GM10248 (cell line): ENCODE measurements at regions not wholly inside any gene's neighbourhood (a gene's known extent, or its start where the extent isn't known, plus 50 kb on each side); places are given as distances from the start of the nearest gene placed in this dataset.
"Not testable (repeated sequence)": the region's sequence is repeated elsewhere in the genome, so short reads cannot be mapped to it uniquely, and the experiment has no call there.

ENCODE experiments used
- CTCF ChIA-PET: fragments of 300-600 bp; sonication (Branson Sonifier 250); formaldehyde crosslinking; extraction: SDS; loops from one replicate; lab custom pipeline; 2021; ENCODE audit warnings: antibody characterized with exemption; lab: Yijun Ruan, JAX
- POLR2A ChIA-PET: fragments of 350-650 bp; sonication (Branson Sonifier 250); formaldehyde crosslinking; extraction: SDS; loops from one replicate; lab custom pipeline; 2020; ENCODE audit warnings: antibody characterized with exemption; lab: Yijun Ruan, JAX
- DNase-seq: peaks from one replicate; pipeline ENCODE4 v3.0.0; 2012; ENCODE audit errors: extremely low spot score
- CTCF ChIP-seq: IDR thresholded peaks from 2 replicates; pipeline ENCODE4 v1.5.1; 2012; ENCODE audit warnings: mild to moderate bottlenecking, low read depth; ENCODE audit errors: extremely low read depth, missing control alignments, control extremely low read depth

GRCh38 chr6:153984811-153985210, 54.2 kb upstream of the OPRM1 start:
- TF ChIP-seq CTCF: no peak
- CTCF ChIA-PET: no interaction called here
- POLR2A ChIA-PET: no interaction called here

DNA sequence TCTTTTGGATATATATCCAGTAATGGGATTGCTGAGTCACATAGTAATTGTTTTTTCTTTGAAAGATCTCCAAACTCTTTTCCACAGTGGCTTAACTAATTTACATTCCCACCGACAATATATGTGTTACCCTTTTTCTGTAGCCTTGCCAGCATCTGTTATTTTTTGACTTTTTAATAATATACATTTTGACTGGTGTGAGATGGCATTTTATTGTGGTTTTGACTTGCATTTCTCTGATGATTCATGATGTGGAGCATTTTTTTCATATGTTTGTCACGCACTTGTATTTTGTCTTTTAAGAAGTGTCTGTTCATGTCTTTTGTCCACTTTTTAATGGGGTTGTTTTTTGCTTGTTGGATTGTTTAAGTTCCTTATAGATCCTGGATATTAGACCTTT, 58.9 kb upstream of the OPRM1 start:
- TF ChIP-seq CTCF: no peak
- DNase-seq: no peak
- POLR2A ChIA-PET: no interaction called here
- CTCF ChIA-PET: no interaction called here

More at GRCh38 chr6:153984811-153985210, 54.2 kb upstream of the OPRM1 start:
- no peak for DNase-seq

DNA sequence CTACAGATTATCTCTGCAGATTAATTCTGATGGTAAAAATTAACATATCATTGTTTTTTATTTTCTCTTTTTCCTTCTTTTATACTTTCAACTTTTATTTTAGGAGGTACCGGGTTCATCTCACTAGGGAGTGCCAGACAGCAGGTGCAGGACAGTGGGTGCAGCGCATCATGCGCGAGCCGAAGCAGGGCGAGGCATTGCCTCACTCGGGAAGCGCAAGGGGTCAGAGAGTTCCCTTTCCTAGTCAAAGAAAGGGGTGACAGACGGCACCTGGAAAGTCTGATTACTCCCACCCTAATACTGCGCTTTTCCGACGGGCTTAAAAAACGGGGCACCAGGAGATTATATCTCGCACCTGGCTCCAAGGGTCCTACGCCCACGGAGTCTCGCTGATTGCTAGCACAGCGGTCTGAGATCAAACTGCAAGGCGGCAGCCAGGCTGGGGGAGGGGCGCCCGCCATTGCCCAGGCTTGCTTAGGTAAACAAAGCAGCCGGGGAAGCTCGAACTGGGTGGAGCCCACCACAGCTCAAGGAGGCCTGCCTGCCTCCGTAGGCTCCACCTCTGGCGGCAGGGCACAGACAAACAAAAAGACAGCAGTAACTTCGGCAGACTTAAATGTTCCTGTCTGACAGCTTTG, 60.0 kb upstream of the OPRM1 start:
- POLR2A ChIA-PET, CTCF ChIA-PET: not testable (repeated sequence)

GRCh38 chr6:153976921-153977693, 61.9 kb upstream of the OPRM1 start:
- DNase-seq: no peak
- ChIA-PET CTCF (interaction anchor here (1.4 to 1.5 kb wide), 2 partner anchors 11 to 29 kb away, joined by 3 to 7 read pairs; no protein-coding TSS in a partner anchor), POLR2A (no interaction called here)
- TF ChIP-seq CTCF: no peak

More for the DNA sequence above, 60.0 kb upstream of the OPRM1 start:
- not testable (repeated sequence) for DNase-seq

- no peak for TF ChIP-seq CTCF
- no peak for DNase-seq
These were observed 73.0 kb upstream of the OPRM1 start for GRCh38 chr6:153966001-153966400.

DNA sequence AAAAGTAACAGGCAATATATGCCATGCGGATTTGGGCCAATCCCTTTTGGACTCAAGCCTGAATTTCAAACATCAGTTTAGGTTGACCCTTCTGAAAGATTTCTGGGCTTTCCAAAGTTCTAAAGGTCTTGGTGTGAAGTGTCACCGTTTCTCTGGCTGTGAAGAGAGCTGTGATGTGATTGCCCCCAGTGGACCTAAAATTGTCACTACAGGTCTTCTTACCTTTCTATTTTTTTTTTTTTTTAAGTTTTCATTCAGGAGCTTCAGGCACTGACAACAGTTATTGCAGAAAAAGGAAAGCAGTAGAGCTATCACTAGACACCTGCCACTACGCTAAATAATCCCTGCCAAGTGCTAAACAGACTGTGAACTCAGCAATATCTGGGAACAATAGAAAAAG, 75.7 kb upstream of the OPRM1 start:
- POLR2A ChIA-PET: interaction anchor here (0.6 kb wide), 1 partner anchor 1041 kb away, joined by 4 read pairs; no protein-coding TSS in a partner anchor
- no peak for TF ChIP-seq CTCF
- CTCF ChIA-PET: no interaction called here
- DNase-seq: no peak

More at GRCh38 chr6:153966001-153966400, 73.0 kb upstream of the OPRM1 start:
- POLR2A ChIA-PET: no interaction called here
- CTCF ChIA-PET: interaction anchor here (2.0 kb wide), 1 partner anchor 18 kb away, joined by 4 read pairs; no protein-coding TSS in a partner anchor

- POLR2A ChIA-PET: no interaction called here
- no peak for DNase-seq
- no peak for TF ChIP-seq CTCF
- CTCF ChIA-PET: no interaction called here
These were observed 76.5 kb upstream of the OPRM1 start for GRCh38 chr6:153962555-153962954.
